ENCODE measurements at regions not wholly inside any gene's neighbourhood (a gene's known extent, or its start where the extent isn't known, plus 50 kb on each side); places are given as distances from the start of the nearest gene placed in this dataset.

GRCh38 chr1:30092051-30092858 is 631.1 kb downstream of the MATN1 start:
- Histone ChIP-seq H3K27me3 (ENCODE audit: control insufficient read depth, insufficient read depth, low read length) (no peaks in the 10 kb centered on the region), H3K4me3 (ENCODE audit: low read depth, low read length) (no peak overlapping the region), H3K36me3 (ENCODE audit: control insufficient read depth, insufficient read depth, low read length) (no peaks in the 10 kb centered on the region)
- DNase-seq (ENCODE audit: low read depth): no peak
- no peak for TF ChIP-seq CTCF (IDR thresholded peaks at IDR 0.05; ENCODE audit: insufficient read depth, low read length, poor library complexity, severe bottlenecking)

- no peak for TF ChIP-seq CTCF (IDR thresholded peaks at IDR 0.05; ENCODE audit: insufficient read depth, low read length, poor library complexity, severe bottlenecking)
- Histone ChIP-seq H3K36me3 (ENCODE audit: control insufficient read depth, insufficient read depth, low read length) (no peaks in the 10 kb centered on the region), H3K4me3 (ENCODE audit: low read depth, low read length) (no peak overlapping the region), H3K27me3 (ENCODE audit: control insufficient read depth, insufficient read depth, low read length) (no peaks in the 10 kb centered on the region)
- DNase-seq (ENCODE audit: low read depth): no peak
Measured at GRCh38 chr1:30090162-30090820, 633.1 kb downstream of the MATN1 start.

- no peak overlapping the region for H3K4me3 ChIP-seq (ENCODE audit: low read depth, low read length)
- H3K27me3 ChIP-seq (ENCODE audit: control insufficient read depth, insufficient read depth, low read length): no peaks in the 10 kb centered on the region
- TF ChIP-seq CTCF (IDR thresholded peaks at IDR 0.05; ENCODE audit: insufficient read depth, low read length, poor library complexity, severe bottlenecking): no peak
- no peaks in the 10 kb centered on the region for H3K36me3 ChIP-seq (ENCODE audit: control insufficient read depth, insufficient read depth, low read length)
- no peak for DNase-seq (ENCODE audit: low read depth)
Measured at GRCh38 chr1:30089024-30089430, 634.4 kb downstream of the MATN1 start.

- no peak for DNase-seq (ENCODE audit: low read depth)
- TF ChIP-seq CTCF (IDR thresholded peaks at IDR 0.05; ENCODE audit: insufficient read depth, low read length, poor library complexity, severe bottlenecking): no peak
- Histone ChIP-seq H3K36me3 (ENCODE audit: control insufficient read depth, insufficient read depth, low read length) (no peaks in the 10 kb centered on the region), H3K27me3 (ENCODE audit: control insufficient read depth, insufficient read depth, low read length) (no peaks in the 10 kb centered on the region), H3K4me3 (ENCODE audit: low read depth, low read length) (no peak overlapping the region)
Measured at GRCh38 chr1:30088594-30088993, 634.8 kb downstream of the MATN1 start.

GRCh38 chr1:30087465-30087864 is 635.9 kb downstream of the MATN1 start:
- no peak overlapping the region for H3K4me3 ChIP-seq (ENCODE audit: low read depth, low read length)
- no peaks in the 10 kb centered on the region for H3K27me3 ChIP-seq (ENCODE audit: control insufficient read depth, insufficient read depth, low read length)
- peak; percentile 64 for TF ChIP-seq CTCF (IDR thresholded peaks at IDR 0.05; ENCODE audit: insufficient read depth, low read length, poor library complexity, severe bottlenecking)
- no peaks in the 10 kb centered on the region for H3K36me3 ChIP-seq (ENCODE audit: control insufficient read depth, insufficient read depth, low read length)
- DNase-seq (ENCODE audit: low read depth): no peak

Data from kidney epithelial cell (primary cell).